HG02938 (cell line): ENCODE measurements at regions not wholly inside any gene's neighbourhood (a gene's known extent, or its start where the extent isn't known, plus 50 kb on each side); places are given as distances from the start of the nearest gene placed in this dataset.

Source experiments
- ATAC-seq: cut with Tn5 transposase; IDR thresholded peaks from one replicate; pipeline ENCODE4 v1.9.1; 2021; ENCODE audit warnings: mild to moderate bottlenecking, moderate library complexity; ENCODE audit not compliant: unreplicated experiment

DNA sequence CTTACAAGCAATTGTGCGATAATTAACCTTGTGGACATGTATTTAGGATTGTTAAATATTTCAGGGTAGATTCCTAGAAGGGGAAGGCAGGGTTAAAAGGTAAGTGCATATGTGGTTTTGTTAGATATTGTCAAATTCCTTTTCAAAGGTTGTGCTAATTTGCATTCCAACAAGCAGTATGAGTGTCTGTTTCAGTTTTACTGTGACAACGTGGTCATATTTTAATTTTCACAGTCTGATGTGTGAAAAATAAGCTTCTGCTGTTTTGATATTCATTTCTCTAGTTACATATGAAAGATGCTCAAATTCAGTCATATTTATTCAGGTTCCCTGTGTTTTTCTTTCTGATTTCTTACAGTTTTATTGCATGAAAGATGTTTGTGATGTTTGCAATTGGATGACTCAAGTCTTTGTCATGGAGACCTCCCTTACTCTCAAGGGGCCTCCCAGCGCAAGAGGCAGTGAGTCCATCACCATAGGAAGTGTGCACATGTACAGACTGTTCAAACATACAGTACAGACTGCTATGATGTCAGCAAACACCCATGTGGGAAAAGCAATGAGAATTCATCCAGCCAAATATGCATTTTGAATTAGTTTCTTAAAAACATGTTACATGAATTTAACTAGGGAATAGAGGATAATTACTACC is 310.8 kb downstream of the GALR1 start:
- peak; percentile 89 for ATAC-seq

- ATAC-seq, result no peak
Observed at GRCh38 chr18:77566604-77567003, 317.0 kb downstream of the GALR1 start.

DNA sequence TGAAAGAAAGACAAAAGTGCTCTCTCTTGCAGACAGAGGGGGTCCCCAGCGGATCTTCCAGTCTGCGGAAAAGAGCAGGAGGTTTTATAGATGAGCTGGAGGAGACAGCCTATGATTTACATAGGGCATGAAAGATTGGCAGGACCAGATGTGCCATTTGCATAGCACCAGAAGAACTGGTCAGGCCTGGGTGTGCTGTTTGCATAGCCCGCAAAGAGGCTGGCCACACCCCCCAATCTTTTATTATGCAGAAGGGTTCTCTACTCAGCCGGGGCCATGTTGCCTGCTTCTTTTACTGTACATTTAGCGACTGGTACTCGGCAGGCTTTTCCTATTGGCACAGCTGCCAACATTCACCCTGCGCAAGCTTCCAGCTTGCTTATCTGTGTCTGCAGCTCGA is 317.6 kb downstream of the GALR1 start:
- ATAC-seq, result no peak

- no peak for ATAC-seq
Observed at GRCh38 chr18:77571743-77572142, 322.1 kb downstream of the GALR1 start.

DNA sequence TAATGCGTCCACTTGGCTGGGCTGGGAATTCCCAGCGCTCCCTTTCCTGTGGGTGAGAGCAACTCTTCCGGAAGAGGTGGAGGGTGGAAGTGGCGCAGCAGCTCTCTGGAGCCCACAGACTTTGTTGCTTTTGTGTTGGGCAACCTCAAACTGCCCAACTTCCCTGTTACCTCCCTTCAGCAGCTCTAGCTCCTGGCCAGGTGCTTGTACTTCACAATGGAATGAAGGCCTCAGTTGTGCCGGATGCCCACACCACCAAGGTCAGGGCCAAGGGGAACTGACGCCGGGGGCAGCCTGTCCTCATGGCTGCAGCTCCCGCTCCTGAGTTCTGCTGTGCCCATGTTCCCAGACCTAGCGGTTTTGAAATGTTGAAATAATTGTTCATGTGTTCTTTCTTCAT is 322.9 kb downstream of the GALR1 start:
- ATAC-seq, result no peak

DNA sequence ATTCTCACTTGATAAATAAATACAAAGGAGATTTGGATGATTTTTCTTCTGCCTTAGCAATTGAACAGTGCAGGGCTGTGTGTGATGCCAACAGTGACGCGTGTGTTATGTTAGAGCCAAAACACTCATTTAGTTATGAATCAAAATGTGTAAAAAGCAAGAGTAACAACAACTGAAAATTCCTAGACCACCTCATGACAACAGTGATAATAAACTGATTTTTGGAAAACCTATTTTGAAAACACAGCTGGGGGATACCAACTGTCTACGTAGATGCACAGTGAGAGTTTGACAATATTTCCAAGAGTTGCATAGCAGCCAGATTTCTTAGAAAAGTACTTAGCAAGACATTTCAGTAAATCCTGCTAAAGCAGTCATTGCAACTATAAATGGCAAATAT is 323.9 kb downstream of the GALR1 start:
- ATAC-seq, result no peak

- no peak for ATAC-seq
Observed at GRCh38 chr18:77590943-77591515, 341.4 kb downstream of the GALR1 start.

DNA sequence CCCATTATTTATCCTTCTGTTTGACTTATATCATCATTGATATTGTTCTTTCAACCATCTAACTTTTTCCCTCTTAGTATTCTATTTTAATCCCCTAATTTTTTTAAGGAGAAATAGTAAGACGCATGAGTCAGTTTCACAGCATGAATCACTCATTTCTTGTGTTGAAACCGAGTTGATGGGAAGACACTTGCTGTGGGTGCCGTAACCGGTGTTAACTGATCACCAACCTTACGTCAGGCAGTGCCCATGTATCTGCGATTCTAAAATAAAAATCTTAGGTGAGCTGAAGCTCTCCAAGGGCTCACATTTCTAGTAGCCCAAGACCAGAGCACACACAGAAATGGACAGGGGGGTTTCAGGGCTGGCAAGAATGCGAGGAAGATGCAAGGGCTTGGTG is 348.1 kb downstream of the GALR1 start:
- ATAC-seq, result no peak

GRCh38 chr18:77600674-77601073 is 351.0 kb downstream of the GALR1 start:
- no peak for ATAC-seq

DNA sequence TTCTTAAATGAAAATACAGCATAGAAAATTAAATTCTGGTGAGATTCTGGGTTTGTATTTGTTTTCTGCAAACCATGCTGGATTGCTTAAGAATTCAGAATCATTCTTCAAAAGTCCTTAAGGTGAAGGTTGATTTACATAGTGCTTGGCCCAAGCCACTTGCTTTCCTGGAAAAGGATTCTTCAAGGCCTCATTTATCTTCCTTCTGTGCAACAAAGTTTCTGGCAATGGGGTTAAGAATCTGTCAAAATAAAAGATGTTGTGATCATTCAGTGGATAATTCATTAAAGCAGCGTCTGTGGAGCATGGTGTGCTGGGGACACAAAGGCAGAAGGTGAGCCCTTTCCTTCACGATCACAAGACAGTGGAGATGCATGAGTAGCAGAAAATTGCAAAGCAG is 351.9 kb downstream of the GALR1 start:
- ATAC-seq, result no peak

- no peak for ATAC-seq
Observed at GRCh38 chr18:77607087-77607486, 357.4 kb downstream of the GALR1 start.

- no peak for ATAC-seq
Observed at GRCh38 chr18:77608807-77609206, 359.2 kb downstream of the GALR1 start.

DNA sequence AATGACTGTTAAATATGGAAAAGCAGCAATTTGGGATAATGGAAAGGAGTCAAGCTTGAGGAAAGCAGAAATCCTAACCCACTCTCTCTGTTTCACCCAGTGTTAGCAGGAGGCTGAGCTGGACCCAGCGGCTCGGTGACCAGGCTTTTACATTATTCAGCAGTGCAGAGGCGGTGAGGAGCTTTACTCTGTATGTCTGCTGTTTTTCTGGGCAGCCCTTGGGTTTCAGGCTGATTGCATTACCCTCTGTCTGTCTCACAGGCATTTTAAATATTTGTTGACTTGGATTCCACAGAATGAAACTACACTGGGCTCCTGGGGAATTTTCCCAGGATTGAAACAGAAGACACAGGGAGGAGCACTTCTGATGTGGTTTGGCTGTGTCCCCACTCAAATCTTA is 368.0 kb downstream of the GALR1 start:
- ATAC-seq, result no peak

DNA sequence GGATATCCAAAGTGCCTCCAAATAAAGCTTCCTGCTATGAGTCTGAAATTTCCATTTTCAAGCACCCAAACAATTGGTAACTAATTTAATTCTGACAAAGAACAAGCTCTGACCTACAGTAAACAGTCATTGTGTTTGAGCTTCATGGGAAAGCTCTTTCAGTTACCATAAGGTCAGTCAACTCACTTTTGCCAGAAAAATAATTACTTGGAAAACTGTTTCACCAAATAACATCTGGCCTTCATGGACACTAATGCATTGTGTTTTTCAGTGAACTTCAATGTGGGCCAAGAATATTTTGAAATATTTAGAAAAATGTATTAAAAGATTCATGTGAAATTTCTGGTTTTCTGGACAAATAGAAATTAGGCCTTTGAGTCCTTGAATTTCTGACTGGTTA is 369.9 kb downstream of the GALR1 start:
- ATAC-seq, result no peak

GRCh38 chr18:77622009-77622692 is 372.5 kb downstream of the GALR1 start:
- no peak for ATAC-seq

GRCh38 chr18:77632758-77633157 is 383.1 kb downstream of the GALR1 start:
- peak; percentile 70 for ATAC-seq

- no peak for ATAC-seq
Observed at GRCh38 chr18:77634494-77634893, 384.8 kb downstream of the GALR1 start.

GRCh38 chr18:77635451-77635850 is 385.8 kb downstream of the GALR1 start:
- ATAC-seq, result no peak

DNA sequence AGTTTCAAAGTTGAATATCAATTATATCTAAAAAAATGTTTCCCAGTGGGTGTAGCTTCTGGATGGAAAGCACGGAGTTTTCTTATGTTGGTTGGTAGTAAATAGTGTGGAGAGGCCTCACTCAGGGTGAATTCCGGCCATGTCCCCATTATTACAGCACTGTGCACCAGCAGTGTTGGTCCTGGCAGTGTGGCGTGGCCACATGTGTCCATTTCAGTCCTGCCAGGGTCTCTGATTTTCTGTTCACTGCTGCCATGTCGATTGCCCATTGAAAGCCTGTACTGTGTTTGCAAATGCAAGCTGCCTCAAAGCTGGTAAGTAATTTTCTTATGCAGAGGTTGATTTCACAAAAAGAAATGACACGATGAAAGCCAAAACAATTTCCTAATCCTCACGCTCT is 386.2 kb downstream of the GALR1 start:
- no peak for ATAC-seq

DNA sequence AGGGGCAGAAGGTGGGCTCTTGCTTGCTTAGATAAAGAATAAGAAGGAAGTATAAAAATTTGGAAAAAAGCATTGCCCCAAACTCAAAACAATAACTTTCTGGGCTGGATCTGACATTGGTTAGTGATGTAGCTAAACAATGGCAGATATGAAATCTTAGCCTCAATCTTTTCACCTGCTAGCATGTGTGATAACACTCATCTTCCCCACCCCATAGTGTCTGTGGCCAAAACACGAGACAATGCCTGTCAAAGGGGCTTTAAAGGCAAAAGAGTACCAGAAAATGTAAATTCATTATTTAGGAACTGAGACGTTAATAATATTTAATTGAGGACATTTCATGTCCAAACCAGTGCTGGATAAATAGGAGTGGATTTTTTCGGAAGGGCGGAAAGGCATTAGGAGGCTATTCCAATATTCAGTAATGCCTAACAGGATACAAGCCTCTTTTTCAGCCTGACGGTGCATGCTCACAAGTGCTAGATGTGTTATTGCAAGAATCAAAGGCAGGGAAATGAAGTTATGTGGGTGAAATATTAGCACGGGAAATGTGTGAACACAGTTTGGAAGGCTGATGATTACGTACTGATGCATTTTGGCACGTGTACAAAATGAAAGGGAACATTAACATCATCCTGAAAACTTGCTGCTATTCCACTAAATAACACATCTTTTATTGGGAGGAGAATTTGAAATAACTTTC is 395.7 kb downstream of the GALR1 start:
- no peak for ATAC-seq

DNA sequence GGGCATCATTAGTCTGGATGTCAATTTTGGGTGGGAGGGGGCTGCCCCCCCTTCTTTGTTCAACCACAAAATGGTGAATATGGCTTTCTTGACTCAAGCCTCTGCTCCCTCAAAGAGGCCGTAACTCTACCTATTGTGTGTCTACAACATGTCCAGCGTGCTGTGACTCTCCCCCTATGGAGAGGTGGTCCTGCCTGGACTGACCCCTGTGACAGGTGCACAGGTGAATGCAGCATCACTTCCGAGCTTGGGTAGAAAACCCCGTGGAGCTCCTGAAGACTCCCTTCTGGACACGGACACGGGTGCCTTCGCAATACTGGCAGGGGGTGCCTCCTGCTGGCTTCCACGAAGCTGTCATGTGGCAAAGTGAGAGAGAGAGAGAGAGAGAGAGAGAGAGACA is 397.8 kb downstream of the GALR1 start:
- no peak for ATAC-seq

DNA sequence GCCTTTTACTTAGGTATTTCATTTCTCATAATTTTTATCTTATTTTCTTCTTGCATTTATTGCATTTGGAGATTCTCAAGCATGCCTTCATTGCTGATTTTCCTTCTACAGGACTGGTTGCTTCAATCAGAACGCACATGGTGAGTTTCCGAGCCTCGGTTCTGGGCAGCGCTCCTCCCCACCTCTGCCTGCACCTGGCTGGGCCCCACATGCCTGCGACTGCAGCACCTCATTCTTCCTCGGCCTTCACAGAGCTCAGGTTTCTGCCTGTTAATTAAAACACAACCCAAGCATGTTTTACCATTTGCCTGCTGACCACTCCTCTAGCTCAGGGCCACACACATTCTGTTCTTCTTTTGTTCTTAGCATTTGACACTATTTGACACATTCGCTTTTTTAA is 398.8 kb downstream of the GALR1 start:
- ATAC-seq, result no peak
